ENCODE measurements at regions not wholly inside any gene's neighbourhood (a gene's known extent, or its start where the extent isn't known, plus 50 kb on each side); places are given as distances from the start of the nearest gene placed in this dataset.

- TF ChIP-seq CTCF (IDR thresholded peaks at IDR 0.05) (no peak), EZH2 (IDR thresholded peaks at IDR 0.05) (no peak), EZH2phosphoT487 (IDR thresholded peaks at IDR 0.05) (no peak)
These were observed 524.0 kb upstream of the ID2 start for GRCh38 chr2:8157621-8158430.
